Left lung (tissue), 4 donors: ENCODE measurements at regions not wholly inside any gene's neighbourhood (a gene's known extent, or its start where the extent isn't known, plus 50 kb on each side); places are given as distances from the start of the nearest gene placed in this dataset.

Experiments used
- ATAC-seq: fragments of 200-7000 bp; cut with Tn5 transposase; one replicate; pipeline ENCODE4 v1.9.1; 2020; ENCODE audit warnings: moderate library complexity
- DNase-seq, 4 donors: peaks; one replicate each; pipeline ENCODE4 v3.0.0-alpha.2; 2013 to 2020
- H3K27ac ChIP-seq, 2 donors: fragments of 200-600 bp; sonication (generic) in 1 of 2; one replicate each; pipeline versions ENCODE4 v1.5.0 to v1.8.0; 2020 to 2021
- H3K27me3 ChIP-seq, 2 donors: fragments of 200-600 bp; sonication (generic) in 1 of 2; one replicate each; pipeline versions ENCODE4 v1.5.0 to v1.8.0; 2020 to 2021
- H3K36me3 ChIP-seq, 2 donors: fragments of 200-600 bp; sonication (generic) in 1 of 2; one replicate each; pipeline versions ENCODE4 v1.5.0 to v1.8.0; 2020 to 2021
- H3K4me1 ChIP-seq, 2 donors: fragments of 200-600 bp; one replicate each; pipeline ENCODE4 v1.8.0; 2021
- H3K4me3 ChIP-seq, 2 donors: fragments of 200-600 bp; sonication (generic) in 1 of 2; one replicate each; pipeline versions ENCODE4 v1.5.0 to v1.8.0; 2020 to 2021; ENCODE audit warnings: mild to moderate bottlenecking in 1 of 2
- H3K9me3 ChIP-seq, 2 donors: fragments of 200-600 bp; sonication (generic) in 1 of 2; one replicate each; pipeline versions ENCODE4 v1.5.0 to v1.8.0; 2020 to 2021
- intact Hi-C, 2 donors: fragments of 100-400 bp; cut with DNase I; formaldehyde crosslinking; loops; one replicate each; pipeline versions ENCODE4 v1.11.2 to v1.14.2; 2022
- TF ChIP-seq, protein P1 (sequence below), 2 donors: fragments of 200-600 bp; sonication (generic) in 1 of 2; IDR thresholded peaks; one replicate each; pipeline versions ENCODE4 v1.5.0 to v1.8.0; 2021; ENCODE audit warnings: antibody characterized with exemption in 2 of 2
- donor health status: DM: no; HTN: yes; CAD: no.
- donor health status: DM: no; HTN: no; CAD: no.

DNA sequence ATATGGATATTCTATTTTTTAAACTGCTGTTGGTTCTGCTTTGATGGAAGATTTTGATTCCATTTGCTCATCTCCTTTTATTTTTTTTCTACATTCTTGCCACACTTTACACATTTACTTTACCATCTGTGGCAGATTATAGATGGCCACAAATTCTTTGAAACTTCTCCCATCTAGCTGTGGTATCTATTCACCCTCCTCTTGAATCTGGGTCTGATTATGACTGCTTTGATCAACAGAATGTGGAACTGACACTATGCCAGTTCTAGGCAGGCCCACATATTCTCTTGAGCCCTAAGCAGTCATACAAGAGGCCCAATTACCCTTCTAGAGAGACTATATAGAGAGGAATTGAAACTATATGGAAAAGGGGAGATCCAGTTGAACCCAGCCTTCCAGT lies 439.0 kb upstream of the PTGER4 start:
- Histone ChIP-seq H3K36me3 (no peaks in the 10 kb centered on the region), H3K4me1 (no peaks in the 10 kb centered on the region), H3K27me3 (no peaks in the 10 kb centered on the region), H3K4me3 (no peak overlapping the region), H3K9me3 (peaks cover 0 to 10% of the 10 kb centered on the region in 2 donors), H3K27ac (no peak overlapping the region)
- ATAC-seq (no peak), DNase-seq (no peak)
- TF ChIP-seq, protein P1, sequence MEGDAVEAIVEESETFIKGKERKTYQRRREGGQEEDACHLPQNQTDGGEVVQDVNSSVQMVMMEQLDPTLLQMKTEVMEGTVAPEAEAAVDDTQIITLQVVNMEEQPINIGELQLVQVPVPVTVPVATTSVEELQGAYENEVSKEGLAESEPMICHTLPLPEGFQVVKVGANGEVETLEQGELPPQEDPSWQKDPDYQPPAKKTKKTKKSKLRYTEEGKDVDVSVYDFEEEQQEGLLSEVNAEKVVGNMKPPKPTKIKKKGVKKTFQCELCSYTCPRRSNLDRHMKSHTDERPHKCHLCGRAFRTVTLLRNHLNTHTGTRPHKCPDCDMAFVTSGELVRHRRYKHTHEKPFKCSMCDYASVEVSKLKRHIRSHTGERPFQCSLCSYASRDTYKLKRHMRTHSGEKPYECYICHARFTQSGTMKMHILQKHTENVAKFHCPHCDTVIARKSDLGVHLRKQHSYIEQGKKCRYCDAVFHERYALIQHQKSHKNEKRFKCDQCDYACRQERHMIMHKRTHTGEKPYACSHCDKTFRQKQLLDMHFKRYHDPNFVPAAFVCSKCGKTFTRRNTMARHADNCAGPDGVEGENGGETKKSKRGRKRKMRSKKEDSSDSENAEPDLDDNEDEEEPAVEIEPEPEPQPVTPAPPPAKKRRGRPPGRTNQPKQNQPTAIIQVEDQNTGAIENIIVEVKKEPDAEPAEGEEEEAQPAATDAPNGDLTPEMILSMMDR (IDR thresholded peaks at IDR 0.05) = no peak
- intact Hi-C loops = no loop called here

DNA sequence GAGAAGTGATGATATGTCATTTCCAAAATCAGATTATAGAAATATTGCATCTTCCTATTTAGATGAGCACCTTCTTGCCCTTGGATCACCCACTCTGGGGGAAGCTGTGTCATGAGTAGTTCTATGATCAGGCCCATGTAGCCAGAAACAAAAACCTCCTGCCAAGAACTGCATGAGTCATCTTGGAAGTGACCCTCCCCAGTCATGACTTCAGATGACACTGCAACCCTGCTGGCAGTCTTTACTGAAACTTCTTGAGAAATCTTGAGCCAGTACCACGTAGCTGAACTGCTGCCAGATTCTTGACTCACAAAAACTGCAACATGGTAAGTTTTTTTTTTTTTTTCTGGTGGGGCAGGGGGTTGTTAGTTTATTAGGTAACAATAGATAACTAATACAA lies 439.6 kb upstream of the PTGER4 start:
- Histone ChIP-seq H3K27ac (no peak overlapping the region), H3K27me3 (no peaks in the 10 kb centered on the region), H3K9me3 (peaks cover 0 to 10% of the 10 kb centered on the region in 2 donors), H3K36me3 (no peaks in the 10 kb centered on the region), H3K4me1 (no peaks in the 10 kb centered on the region), H3K4me3 (no peak overlapping the region)
- intact Hi-C loops = no loop called here
- TF ChIP-seq, protein P1 (IDR thresholded peaks at IDR 0.05) = no peak
- no peak for ATAC-seq
- DNase-seq = no peak

DNA sequence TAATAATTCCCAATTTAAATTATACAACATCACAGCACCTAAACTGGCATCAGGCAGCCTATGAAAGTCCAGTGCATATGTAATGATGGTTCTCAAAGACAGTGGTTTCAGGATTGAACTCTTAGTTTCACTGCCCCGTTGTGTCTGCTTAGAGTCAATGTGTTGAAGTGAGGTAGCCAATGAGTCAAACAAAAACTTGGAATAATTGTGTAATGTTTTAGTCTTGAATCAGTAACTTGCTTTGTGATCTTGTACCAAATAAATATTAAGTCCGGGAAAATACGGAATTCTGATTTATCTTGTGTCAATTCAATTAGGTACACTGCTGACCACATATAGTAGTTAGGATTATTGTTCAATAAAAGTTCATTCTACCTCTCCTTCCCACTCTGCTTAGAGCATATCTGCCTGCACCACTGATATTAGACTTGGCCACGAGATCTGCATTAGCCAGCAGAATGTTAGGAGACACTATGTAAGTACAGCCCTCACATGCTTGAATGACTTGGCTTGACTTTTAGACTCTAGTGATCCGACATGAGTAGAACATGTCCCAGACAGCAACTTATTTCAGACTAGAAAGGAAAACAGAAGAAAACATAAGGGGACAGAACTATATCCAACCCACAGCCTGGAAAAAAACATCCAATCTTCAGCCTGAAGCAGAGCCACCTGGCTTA lies 441.5 kb upstream of the PTGER4 start:
- no peak overlapping the region for H3K4me3 ChIP-seq
- intact Hi-C loops = no loop called here

DNA sequence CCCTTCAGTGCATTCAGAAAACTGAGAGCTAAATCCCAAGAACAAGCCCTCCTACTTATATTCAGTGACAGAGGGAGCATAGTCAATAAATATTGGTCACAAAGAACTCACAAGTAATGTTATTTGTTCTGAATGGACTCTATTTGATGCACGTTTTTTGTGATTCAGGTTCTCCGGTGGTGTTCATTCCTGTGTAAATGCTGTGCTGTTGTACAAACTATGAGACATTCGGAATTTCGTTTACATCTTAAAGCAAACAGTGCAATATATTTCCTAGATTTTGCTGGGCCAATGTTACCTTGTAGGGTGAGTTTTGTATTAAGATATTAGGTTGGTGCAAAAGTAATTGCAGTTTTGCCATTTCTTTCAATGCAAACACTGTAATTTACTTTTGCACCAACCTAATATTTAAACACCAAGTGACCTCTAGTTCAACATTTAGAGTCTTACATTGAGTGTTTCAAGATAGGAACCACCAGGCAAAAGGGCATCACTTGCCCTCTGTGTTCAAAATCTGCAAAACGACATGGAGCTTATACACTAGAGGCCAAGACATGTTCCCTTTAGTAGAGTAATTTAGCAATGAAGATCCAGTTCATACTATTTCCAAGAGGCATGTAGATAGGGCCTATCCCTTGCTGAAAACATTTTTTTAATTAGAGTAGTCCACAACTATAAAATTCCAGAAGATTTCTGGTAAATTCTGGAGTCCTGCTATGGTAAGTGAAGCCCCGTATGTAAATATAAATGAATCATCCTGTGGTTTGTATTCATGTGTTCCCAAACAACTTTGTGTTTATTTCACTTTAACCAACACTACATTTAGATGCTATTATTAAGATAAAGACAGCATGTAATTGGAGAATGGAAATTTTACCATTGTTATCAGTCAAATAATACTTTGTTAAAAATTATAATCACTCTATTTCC lies 444.0 kb upstream of the PTGER4 start:
- H3K36me3 ChIP-seq = no peaks in the 10 kb centered on the region
- peaks cover 0 to 10% of the 10 kb centered on the region in 2 donors for H3K9me3 ChIP-seq
- TF ChIP-seq, protein P1 (IDR thresholded peaks at IDR 0.05) = no peak
- no peaks in the 10 kb centered on the region for H3K4me1 ChIP-seq
- H3K27ac ChIP-seq = no peak overlapping the region
- ATAC-seq = no peak
- no peak overlapping the region for H3K4me3 ChIP-seq
- no peaks in the 10 kb centered on the region for H3K27me3 ChIP-seq
- DNase-seq = no peak
- intact Hi-C loops = no loop called here

More for the DNA sequence above, 441.5 kb upstream of the PTGER4 start:
- TF ChIP-seq, protein P1 (IDR thresholded peaks at IDR 0.05) = no peak
- H3K36me3 ChIP-seq = no peaks in the 10 kb centered on the region
- no peaks in the 10 kb centered on the region for H3K27me3 ChIP-seq
- no peaks in the 10 kb centered on the region for H3K4me1 ChIP-seq
- no peak for ATAC-seq
- H3K9me3 ChIP-seq = peaks cover 0 to 10% of the 10 kb centered on the region in 2 donors
- DNase-seq = no peak
- H3K27ac ChIP-seq = no peak overlapping the region

DNA sequence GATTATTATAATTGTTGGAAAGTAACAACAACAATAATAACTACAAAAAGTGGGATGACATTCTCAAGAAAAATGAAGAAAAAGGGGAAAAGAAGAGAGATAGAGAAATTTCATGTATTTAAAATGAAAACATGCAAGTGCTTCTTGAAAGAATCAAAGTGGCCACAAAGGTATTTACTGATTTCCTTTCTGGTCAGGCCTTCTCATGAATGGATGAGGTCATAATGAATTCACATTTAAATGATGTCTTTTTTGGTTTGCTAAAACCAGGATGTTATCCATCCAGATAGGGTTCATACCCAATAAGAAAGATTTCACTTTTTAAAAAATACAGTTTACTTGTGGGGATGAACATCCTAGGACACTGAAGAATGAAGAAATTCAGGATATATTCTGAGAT lies 446.4 kb upstream of the PTGER4 start:
- ATAC-seq = no peak
- no peaks in the 10 kb centered on the region for H3K9me3 ChIP-seq
- DNase-seq = no peak

More for the DNA sequence above, 446.4 kb upstream of the PTGER4 start:
- intact Hi-C loops = no loop called here
- H3K4me1 ChIP-seq = no peaks in the 10 kb centered on the region
- no peak overlapping the region for H3K4me3 ChIP-seq
- TF ChIP-seq, protein P1 (IDR thresholded peaks at IDR 0.05) = no peak
- no peak overlapping the region for H3K27ac ChIP-seq
- H3K36me3 ChIP-seq = no peaks in the 10 kb centered on the region
- H3K27me3 ChIP-seq = no peaks in the 10 kb centered on the region
